CD4-positive, alpha-beta T cell treated with Interleukin-4 for 4 hours (primary cell): ENCODE measurements at regions not wholly inside any gene's neighbourhood (a gene's known extent, or its start where the extent isn't known, plus 50 kb on each side); places are given as distances from the start of the nearest gene placed in this dataset.

Experiments used
- DNase-seq: peaks from one replicate; pipeline ENCODE4 v3.0.0-alpha.2; 2020

- DNase-seq, result no peak
Measured at GRCh38 chr1:219010720-219011119, 163.0 kb upstream of the LYPLAL1 start.

- no peak for DNase-seq
Measured at GRCh38 chr1:219020386-219020785, 153.3 kb upstream of the LYPLAL1 start.

GRCh38 chr1:219020846-219021245, 152.8 kb upstream of the LYPLAL1 start:
- DNase-seq, result no peak

GRCh38 chr1:219027146-219027673, 146.5 kb upstream of the LYPLAL1 start:
- DNase-seq, result no peak

GRCh38 chr1:219031809-219032208, 141.9 kb upstream of the LYPLAL1 start:
- DNase-seq, result no peak

GRCh38 chr1:219038398-219038797, 135.3 kb upstream of the LYPLAL1 start:
- no peak for DNase-seq

GRCh38 chr1:219039017-219039681, 134.5 kb upstream of the LYPLAL1 start:
- no peak for DNase-seq

GRCh38 chr1:219039682-219040154, 134.0 kb upstream of the LYPLAL1 start:
- DNase-seq, result no peak

GRCh38 chr1:219040291-219040690, 133.4 kb upstream of the LYPLAL1 start:
- no peak for DNase-seq

- no peak for DNase-seq
Measured at GRCh38 chr1:219041141-219041540, 132.5 kb upstream of the LYPLAL1 start.

GRCh38 chr1:219041818-219042217, 131.9 kb upstream of the LYPLAL1 start:
- no peak for DNase-seq

- DNase-seq, result no peak
Measured at GRCh38 chr1:219042769-219043168, 130.9 kb upstream of the LYPLAL1 start.

- no peak for DNase-seq
Measured at GRCh38 chr1:219045246-219045645, 128.4 kb upstream of the LYPLAL1 start.

GRCh38 chr1:219049501-219049900, 124.2 kb upstream of the LYPLAL1 start:
- no peak for DNase-seq

- DNase-seq, result no peak
Measured at GRCh38 chr1:219050086-219050821, 123.4 kb upstream of the LYPLAL1 start.

GRCh38 chr1:219050822-219051125, 122.9 kb upstream of the LYPLAL1 start:
- no peak for DNase-seq

- no peak for DNase-seq
Measured at GRCh38 chr1:219051547-219051946, 122.1 kb upstream of the LYPLAL1 start.

GRCh38 chr1:219058891-219059820, 114.5 kb upstream of the LYPLAL1 start:
- DNase-seq, result no peak

GRCh38 chr1:219060798-219061197, 112.9 kb upstream of the LYPLAL1 start:
- DNase-seq, result no peak

- DNase-seq, result no peak
Measured at GRCh38 chr1:219062161-219062560, 111.5 kb upstream of the LYPLAL1 start.

- DNase-seq, result no peak
Measured at GRCh38 chr1:219066098-219066497, 107.6 kb upstream of the LYPLAL1 start.

GRCh38 chr1:219066631-219067349, 106.9 kb upstream of the LYPLAL1 start:
- no peak for DNase-seq

- DNase-seq, result no peak
Measured at GRCh38 chr1:219067350-219067712, 106.3 kb upstream of the LYPLAL1 start.
